CD14-positive monocyte (primary cell): ENCODE measurements at regions not wholly inside any gene's neighbourhood (a gene's known extent, or its start where the extent isn't known, plus 50 kb on each side); places are given as distances from the start of the nearest gene placed in this dataset.
A peak's percentile ranks its signal among the peaks of the same experiment; 100 is the strongest.

Experiments used
- DNase-seq, 3 donors: peaks; one replicate each; pipeline ENCODE4 v3.0.0-alpha.2; 2011 to 2022
- H2AFZ ChIP-seq: 2 replicates; pipeline ENCODE4 v1.6.0; 2012; ENCODE audit warnings: mild to moderate bottlenecking, low read depth, low read length, inconsistent platforms; ENCODE audit not compliant: insufficient read depth, poor library complexity, severe bottlenecking
- H3K27ac ChIP-seq, 2 donors: 1 replicate in 1 of 2; 2 replicates in 1 of 2; pipeline ENCODE4 v1.5.1; 2012 to 2013; ENCODE audit warnings: low read length in 2 of 2, control low read depth in 1 of 2, inconsistent platforms in 1 of 2, low read depth in 1 of 2, mild to moderate bottlenecking in 1 of 2
- H3K27me3 ChIP-seq, 2 donors: one replicate each; pipeline versions ENCODE4 v1.6.0 to v1.6.1; 2011 to 2013; ENCODE audit warnings: low read length in 2 of 2; ENCODE audit not compliant: control insufficient read depth in 2 of 2, insufficient read depth in 2 of 2
- H3K36me3 ChIP-seq, 2 donors: replicated peaks in 1 of 2; 1 replicate in 1 of 2; 2 replicates in 1 of 2; pipeline versions ENCODE4 v1.5.1 to v1.6.1; 2012 to 2013; ENCODE audit warnings: low read length in 2 of 2, control low read depth in 1 of 2, inconsistent platforms in 1 of 2, mild to moderate bottlenecking in 1 of 2; ENCODE audit not compliant: insufficient read depth in 2 of 2, control insufficient read depth in 1 of 2
- H3K4me1 ChIP-seq, 2 donors: 1 replicate in 1 of 2; 2 replicates in 1 of 2; pipeline versions ENCODE4 v1.5.1 to v1.6.1; 2012 to 2013; ENCODE audit warnings: low read length in 2 of 2, control low read depth in 1 of 2, inconsistent platforms in 1 of 2, mild to moderate bottlenecking in 1 of 2, moderate library complexity in 1 of 2; ENCODE audit not compliant: insufficient read depth in 2 of 2, control insufficient read depth in 1 of 2
- H3K4me2 ChIP-seq: replicated peaks from 2 replicates; pipeline ENCODE3; 2012; ENCODE audit warnings: low read length, moderate library complexity, mild to moderate bottlenecking; ENCODE audit not compliant: poor library complexity, severe bottlenecking; ENCODE audit errors: extremely low read depth
- H3K4me3 ChIP-seq, 3 experiments: fragments of 200-600 bp in 1 of 3; sonication (generic) in 1 of 3; replicated peaks in 1 of 3; 1 replicate in 2 of 3; 2 replicates in 1 of 3; pipeline ENCODE4 v1.5.1; 2011 to 2013; ENCODE audit warnings: low read length in 3 of 3, mild to moderate bottlenecking in 3 of 3, control low read depth in 2 of 3, low read depth in 2 of 3, inconsistent platforms in 1 of 3, moderate library complexity in 1 of 3
- H3K79me2 ChIP-seq: 2 replicates; pipeline ENCODE4 v1.6.0; 2012; ENCODE audit warnings: mild to moderate bottlenecking, control low read depth, inconsistent platforms, low read length, moderate library complexity; ENCODE audit not compliant: insufficient read depth
- H3K9ac ChIP-seq: 2 replicates; pipeline ENCODE4 v1.6.0; 2017; ENCODE audit warnings: low read length, mild to moderate bottlenecking; ENCODE audit not compliant: insufficient read depth, poor library complexity, severe bottlenecking
- H3K9me3 ChIP-seq, 2 donors: replicated peaks in 1 of 2; 1 replicate in 1 of 2; 2 replicates in 1 of 2; pipeline versions ENCODE4 v1.5.1 to v1.6.1; 2012 to 2013; ENCODE audit warnings: low read length in 2 of 2, control low read depth in 1 of 2; ENCODE audit not compliant: control insufficient read depth in 1 of 2, insufficient read depth in 1 of 2
- H4K20me1 ChIP-seq: 2 replicates; pipeline ENCODE4 v1.6.0; 2012; ENCODE audit warnings: mild to moderate bottlenecking, low read length, control low read depth, moderate library complexity; ENCODE audit not compliant: insufficient read depth
- H3K27ac Mint-ChIP-seq, 7 donors: one replicate each; pipeline ENCODE4 v1.8.0; 2020; ENCODE audit warnings: mild to moderate bottlenecking in 7 of 7, mixed read lengths in 7 of 7, moderate library complexity in 6 of 7, inconsistent platforms in 2 of 7
- H3K27me3 Mint-ChIP-seq, 3 donors: one replicate each; pipeline ENCODE4 v1.8.0; 2021 to 2022; ENCODE audit warnings: low read depth in 3 of 3, mild to moderate bottlenecking in 3 of 3, mixed read lengths in 3 of 3, moderate library complexity in 3 of 3, inconsistent platforms in 1 of 3
- H3K36me3 Mint-ChIP-seq, 2 donors: one replicate each; pipeline ENCODE4 v1.8.0; 2020; ENCODE audit warnings: mixed read lengths in 2 of 2, inconsistent platforms in 1 of 2, mild to moderate bottlenecking in 1 of 2
- H3K4me1 Mint-ChIP-seq: one replicate; pipeline ENCODE4 v1.8.0; 2020; ENCODE audit warnings: mild to moderate bottlenecking, mixed read lengths
- H3K4me3 Mint-ChIP-seq, 2 donors: one replicate each; pipeline ENCODE4 v1.8.0; 2020; ENCODE audit warnings: mild to moderate bottlenecking in 2 of 2, mixed read lengths in 2 of 2, moderate library complexity in 1 of 2
- H3K9me3 Mint-ChIP-seq, 7 donors: one replicate each; pipeline ENCODE4 v1.8.0; 2020 to 2022; ENCODE audit warnings: mixed read lengths in 7 of 7, mild to moderate bottlenecking in 6 of 7, moderate library complexity in 6 of 7, inconsistent platforms in 2 of 7
- CTCF ChIP-seq: fragments of 200-600 bp; IDR thresholded peaks from one replicate; pipeline ENCODE4 v1.8.0; 2022; ENCODE audit warnings: antibody characterized with exemption, mild to moderate bottlenecking
- WGBS: methylation state at CpG from one replicate; pipeline ENCODE4 v1.1.5; 2013; ENCODE audit warnings: missing lambda C conversion rate; ENCODE audit not compliant: insufficient coverage; 5-methylcytosine and 5-hydroxymethylcytosine counted together
- intact Hi-C, 2 donors: fragments of 100-400 bp; cut with micrococcal nuclease; formaldehyde crosslinking; loops; one replicate each; pipeline versions ENCODE4 v1.15.0 to v1.15.1; 2023

- H3K4me3 ChIP-seq: no peak overlapping the region
- intact Hi-C loops: no loop called here
- peaks cover 0 to 1% of the 10 kb centered on the region in 2 donors for H3K36me3 Mint-ChIP-seq
- peaks cover 0 to 8% (median 0%) of the 10 kb centered on the region in 7 donors for H3K9me3 Mint-ChIP-seq
- H3K27me3 Mint-ChIP-seq: peaks cover 41 to 53% (median 50%) of the 10 kb centered on the region in 3 donors
- H3K4me2 ChIP-seq: peak overlapping the region; percentile 73
- WGBS: 97% methylated on average over 6 of the region's 13 CpGs
- H2AFZ ChIP-seq: no peak overlapping the region
- DNase-seq: no peak
- peaks cover 15% of the 10 kb centered on the region for H3K4me1 Mint-ChIP-seq
- no peaks in the 10 kb centered on the region for H4K20me1 ChIP-seq
- peak overlapping the region in 1 of 2 donors; percentile 95 for H3K4me3 Mint-ChIP-seq
- H3K79me2 ChIP-seq: no peaks in the 10 kb centered on the region
- TF ChIP-seq CTCF: no peak
- H3K9ac ChIP-seq: peak overlapping the region; percentile 44
- H3K27ac Mint-ChIP-seq: no peak overlapping the region
- H3K4me1 ChIP-seq: peaks cover 13% of the 10 kb centered on the region in 2 donors
- no peaks in the 10 kb centered on the region for H3K9me3 ChIP-seq
- H3K27ac ChIP-seq: no peak overlapping the region
- H3K27me3 ChIP-seq: peaks cover 13 to 51% of the 10 kb centered on the region in 2 donors
- no peaks in the 10 kb centered on the region for H3K36me3 ChIP-seq
These were observed 69.0 kb upstream of the CAPRIN2 start for GRCh38 chr12:30823764-30824163.

GRCh38 chr12:30823156-30823699 is 68.5 kb upstream of the CAPRIN2 start:
- H3K4me1 ChIP-seq: peaks cover 13% of the 10 kb centered on the region in 2 donors
- peak overlapping the region; percentile 44 for H3K9ac ChIP-seq
- peaks cover 14 to 51% of the 10 kb centered on the region in 2 donors for H3K27me3 ChIP-seq
- H3K9me3 ChIP-seq: no peaks in the 10 kb centered on the region
- WGBS: 9% methylated on average over 31 of the region's 32 CpGs
- H3K4me2 ChIP-seq: peak overlapping the region; percentile 73
- H3K79me2 ChIP-seq: no peaks in the 10 kb centered on the region
- peaks cover 15% of the 10 kb centered on the region for H3K4me1 Mint-ChIP-seq
- peaks cover 0 to 8% (median 0%) of the 10 kb centered on the region in 7 donors for H3K9me3 Mint-ChIP-seq
- peak in 1 of 3 donors; percentile 8 for DNase-seq
- peak overlapping the region; percentile 83 for H2AFZ ChIP-seq
- intact Hi-C loops: no loop called here
- H3K36me3 Mint-ChIP-seq: peaks cover 0 to 1% of the 10 kb centered on the region in 2 donors
- peak overlapping the region in 1 of 7 donors; percentile 40 for H3K27ac Mint-ChIP-seq
- H3K4me3 ChIP-seq: peak overlapping the region; percentile 21 to 71 (median 36)
- peaks cover 43 to 52% (median 50%) of the 10 kb centered on the region in 3 donors for H3K27me3 Mint-ChIP-seq
- H3K27ac ChIP-seq: no peak overlapping the region
- H4K20me1 ChIP-seq: no peaks in the 10 kb centered on the region
- no peaks in the 10 kb centered on the region for H3K36me3 ChIP-seq
- no peak for TF ChIP-seq CTCF
- H3K4me3 Mint-ChIP-seq: peak overlapping the region; percentile 83 to 95
